ENCODE measurements at regions not wholly inside any gene's neighbourhood (a gene's known extent, or its start where the extent isn't known, plus 50 kb on each side); places are given as distances from the start of the nearest gene placed in this dataset.

- TF ChIP-seq, protein P1, sequence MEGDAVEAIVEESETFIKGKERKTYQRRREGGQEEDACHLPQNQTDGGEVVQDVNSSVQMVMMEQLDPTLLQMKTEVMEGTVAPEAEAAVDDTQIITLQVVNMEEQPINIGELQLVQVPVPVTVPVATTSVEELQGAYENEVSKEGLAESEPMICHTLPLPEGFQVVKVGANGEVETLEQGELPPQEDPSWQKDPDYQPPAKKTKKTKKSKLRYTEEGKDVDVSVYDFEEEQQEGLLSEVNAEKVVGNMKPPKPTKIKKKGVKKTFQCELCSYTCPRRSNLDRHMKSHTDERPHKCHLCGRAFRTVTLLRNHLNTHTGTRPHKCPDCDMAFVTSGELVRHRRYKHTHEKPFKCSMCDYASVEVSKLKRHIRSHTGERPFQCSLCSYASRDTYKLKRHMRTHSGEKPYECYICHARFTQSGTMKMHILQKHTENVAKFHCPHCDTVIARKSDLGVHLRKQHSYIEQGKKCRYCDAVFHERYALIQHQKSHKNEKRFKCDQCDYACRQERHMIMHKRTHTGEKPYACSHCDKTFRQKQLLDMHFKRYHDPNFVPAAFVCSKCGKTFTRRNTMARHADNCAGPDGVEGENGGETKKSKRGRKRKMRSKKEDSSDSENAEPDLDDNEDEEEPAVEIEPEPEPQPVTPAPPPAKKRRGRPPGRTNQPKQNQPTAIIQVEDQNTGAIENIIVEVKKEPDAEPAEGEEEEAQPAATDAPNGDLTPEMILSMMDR (IDR thresholded peaks at IDR 0.05), result no peak
- TF ChIP-seq POLR2A (IDR thresholded peaks at IDR 0.05), result no peak
These were observed 365.8 kb downstream of the HAPSTR1 start for GRCh38 chr16:9457215-9457614.
